Liver (tissue), 8 donors: ENCODE measurements at regions not wholly inside any gene's neighbourhood (a gene's known extent, or its start where the extent isn't known, plus 50 kb on each side); places are given as distances from the start of the nearest gene placed in this dataset.

ENCODE experiments used
- DNase-seq: peaks from one replicate; pipeline ENCODE4 v3.0.0-alpha.2; 2017; ENCODE audit warnings: low spot score
- H3K27ac ChIP-seq, 2 donors: one replicate each; pipeline ENCODE4 v1.7.0; 2013; ENCODE audit warnings: inconsistent platforms in 2 of 2, low read length in 2 of 2, control low read depth in 1 of 2, low read depth in 1 of 2, mild to moderate bottlenecking in 1 of 2
- H3K27me3 ChIP-seq, 4 donors: one replicate each; pipeline versions ENCODE4 v1.6.1 to v1.7.0; 2013; ENCODE audit warnings: low read length in 3 of 4, inconsistent platforms in 1 of 4, mild to moderate bottlenecking in 1 of 4, moderate library complexity in 1 of 4; ENCODE audit not compliant: control insufficient read depth in 4 of 4, insufficient read depth in 4 of 4
- H3K36me3 ChIP-seq, 4 donors: one replicate each; pipeline versions ENCODE4 v1.6.1 to v1.7.0; 2013; ENCODE audit warnings: low read length in 3 of 4, mild to moderate bottlenecking in 3 of 4, low read depth in 1 of 4, moderate library complexity in 1 of 4; ENCODE audit not compliant: control insufficient read depth in 4 of 4, insufficient read depth in 3 of 4
- H3K4me1 ChIP-seq, 4 donors: one replicate each; pipeline versions ENCODE4 v1.6.1 to v1.7.0; 2013; ENCODE audit warnings: low read length in 3 of 4, mild to moderate bottlenecking in 3 of 4, moderate library complexity in 1 of 4; ENCODE audit not compliant: control insufficient read depth in 4 of 4, insufficient read depth in 4 of 4
- H3K4me3 ChIP-seq, 3 donors: one replicate each; pipeline versions ENCODE4 v1.6.1 to v1.7.0; 2013; ENCODE audit warnings: low read length in 3 of 3, control low read depth in 1 of 3, low read depth in 1 of 3, mild to moderate bottlenecking in 1 of 3
- H3K9ac ChIP-seq, 2 donors: one replicate each; pipeline ENCODE4 v1.7.0; 2013; ENCODE audit warnings: low read length in 2 of 2, mild to moderate bottlenecking in 2 of 2, moderate library complexity in 2 of 2, control low read depth in 1 of 2, low read depth in 1 of 2
- H3K9me3 ChIP-seq, 4 donors: one replicate each; pipeline versions ENCODE4 v1.6.1 to v1.7.0; 2013; ENCODE audit warnings: low read length in 3 of 4; ENCODE audit not compliant: control insufficient read depth in 4 of 4
- ATF3 ChIP-seq: IDR thresholded peaks from 2 replicates; pipeline ENCODE4 v1.6.1; 2016; ENCODE audit warnings: antibody characterized with exemption
- CTCF ChIP-seq: fragments of 150-350 bp; IDR thresholded peaks from 2 replicates; pipeline ENCODE4 v1.5.1; 2017; ENCODE audit warnings: improper control_type of control experiment, low read depth, low read length; ENCODE audit not compliant: missing input control
- EGR1 ChIP-seq, 2 donors: IDR thresholded peaks; 2 replicates each; pipeline ENCODE4 v1.6.1; 2016 to 2018; ENCODE audit warnings: antibody characterized with exemption in 2 of 2, low read depth in 2 of 2
- FOXA1 ChIP-seq: IDR thresholded peaks from 2 replicates; pipeline ENCODE4 v1.6.1; 2016; ENCODE audit warnings: antibody characterized with exemption
- FOXA2 ChIP-seq: IDR thresholded peaks from 2 replicates; pipeline ENCODE4 v1.6.1; 2016; ENCODE audit warnings: antibody characterized with exemption
- GABPA ChIP-seq, 2 donors: IDR thresholded peaks in 1 of 2; conservative IDR thresholded peaks in 1 of 2; 2 replicates each; pipeline ENCODE4 v1.6.1; 2016; ENCODE audit warnings: antibody characterized with exemption in 2 of 2, mild to moderate bottlenecking in 1 of 2, moderate library complexity in 1 of 2
- HNF4A ChIP-seq, 2 donors: conservative IDR thresholded peaks; 2 replicates each; pipeline ENCODE4 v1.6.1; 2016; ENCODE audit warnings: antibody characterized with exemption in 2 of 2, mild to moderate bottlenecking in 2 of 2
- HNF4G ChIP-seq: IDR thresholded peaks from 2 replicates; pipeline ENCODE4 v1.6.1; 2016; ENCODE audit warnings: antibody characterized with exemption
- JUND ChIP-seq, 2 donors: IDR thresholded peaks; 2 replicates each; pipeline ENCODE4 v1.6.1; 2016; ENCODE audit warnings: antibody characterized with exemption in 2 of 2
- MAX ChIP-seq: IDR thresholded peaks from 2 replicates; pipeline ENCODE4 v1.6.1; 2016; ENCODE audit warnings: antibody characterized with exemption
- RAD21 ChIP-seq, 2 donors: IDR thresholded peaks; 2 replicates each; pipeline ENCODE4 v1.6.1; 2016; ENCODE audit warnings: antibody characterized with exemption in 2 of 2, mild to moderate bottlenecking in 2 of 2
- REST ChIP-seq: IDR thresholded peaks from 2 replicates; pipeline ENCODE4 v1.6.1; 2016; ENCODE audit warnings: antibody characterized with exemption, mild to moderate bottlenecking
- SP1 ChIP-seq: IDR thresholded peaks from 2 replicates; pipeline ENCODE4 v1.6.1; 2018; ENCODE audit warnings: antibody characterized with exemption, mild to moderate bottlenecking
- TAF1 ChIP-seq: conservative IDR thresholded peaks from 2 replicates; pipeline ENCODE4 v1.6.1; 2016; ENCODE audit warnings: antibody characterized with exemption, mild to moderate bottlenecking
- YY1 ChIP-seq: IDR thresholded peaks from 2 replicates; pipeline ENCODE4 v1.6.1; 2016; ENCODE audit warnings: antibody characterized with exemption, mild to moderate bottlenecking
- ZBTB33 ChIP-seq: IDR thresholded peaks from 2 replicates; pipeline ENCODE4 v1.6.1; 2016; ENCODE audit warnings: antibody characterized with exemption
- WGBS: extraction: QIAGEN DNeasy Blood & Tissue Kit; methylation state at CpG from one replicate; pipeline ENCODE4 v1.1.7; 2013; 5-methylcytosine and 5-hydroxymethylcytosine counted together
- donor health status: healthy.
- donor health status: healthy.
- donor health status: healthy.
- donor health status: healthy.
- donor health status: healthy.

GRCh38 chr11:25900814-25901213 lies 431.1 kb upstream of the ANO3 start:
- no peak overlapping the region for H3K4me3 ChIP-seq
- TF ChIP-seq HNF4G, result no peak
- TF ChIP-seq EGR1 (IDR thresholded peaks at IDR 0.05; ENCODE audit: low read depth in 2 of 2), result no peak
- TF ChIP-seq TAF1, result no peak
- no peak for TF ChIP-seq REST
- no peak for TF ChIP-seq FOXA2
- no peak for TF ChIP-seq RAD21 (IDR thresholded peaks at IDR 0.05)
- no peak for TF ChIP-seq YY1
- no peak for TF ChIP-seq GABPA (IDR thresholded peaks at IDR 0.05 in 1 of 2, conservative IDR thresholded peaks at IDR 0.05 in 1 of 2)
- no peak for TF ChIP-seq MAX
- TF ChIP-seq CTCF, result no peak
- no peak for TF ChIP-seq SP1
- TF ChIP-seq ZBTB33, result no peak
- TF ChIP-seq HNF4A (conservative IDR thresholded peaks at IDR 0.05), result no peak
- TF ChIP-seq ATF3, result no peak
- no peak for TF ChIP-seq JUND (IDR thresholded peaks at IDR 0.05)
- TF ChIP-seq FOXA1, result no peak
- H3K9ac ChIP-seq, result no peak overlapping the region
- H3K4me1 ChIP-seq, result no peaks in the 10 kb centered on the region
- no peak overlapping the region for H3K27ac ChIP-seq
- H3K27me3 ChIP-seq, result no peaks in the 10 kb centered on the region
- H3K9me3 ChIP-seq, result no peaks in the 10 kb centered on the region
- 93% methylated on average over 4 of the region's 4 CpGs for WGBS
- no peak for DNase-seq
- no peaks in the 10 kb centered on the region for H3K36me3 ChIP-seq

- DNase-seq, result no peak
- Histone ChIP-seq H3K4me1 (no peaks in the 10 kb centered on the region), H3K9me3 (no peaks in the 10 kb centered on the region), H3K4me3 (no peak overlapping the region), H3K9ac (no peak overlapping the region), H3K27me3 (no peaks in the 10 kb centered on the region), H3K27ac (no peak overlapping the region), H3K36me3 (no peaks in the 10 kb centered on the region)
- TF ChIP-seq JUND (IDR thresholded peaks at IDR 0.05) (no peak), SP1 (no peak), GABPA (IDR thresholded peaks at IDR 0.05 in 1 of 2, conservative IDR thresholded peaks at IDR 0.05 in 1 of 2) (no peak)
- WGBS, result 92% methylated on average over 15 of the region's 15 CpGs
These were observed 430.5 kb upstream of the ANO3 start for GRCh38 chr11:25901415-25901814.
